Glomerular endothelial cell (primary cell): ENCODE measurements at regions not wholly inside any gene's neighbourhood (a gene's known extent, or its start where the extent isn't known, plus 50 kb on each side); places are given as distances from the start of the nearest gene placed in this dataset.

Experiments
- DNase-seq: peaks from one replicate; pipeline ENCODE4 v3.0.0-alpha.2; 2011; ENCODE audit warnings: low read depth, low spot score; ENCODE audit errors: extremely low read depth

- no peak for DNase-seq
Observed at GRCh38 chr2:18841248-18842150, 252.1 kb upstream of the NT5C1B start.

GRCh38 chr2:18837240-18837639, 247.9 kb upstream of the NT5C1B start:
- no peak for DNase-seq

GRCh38 chr2:18836436-18836835, 247.1 kb upstream of the NT5C1B start:
- no peak for DNase-seq

GRCh38 chr2:18835787-18836186, 246.4 kb upstream of the NT5C1B start:
- no peak for DNase-seq

- DNase-seq = no peak
Observed at GRCh38 chr2:18834341-18834740, 245.0 kb upstream of the NT5C1B start.

GRCh38 chr2:18833941-18834340, 244.6 kb upstream of the NT5C1B start:
- DNase-seq = no peak

- no peak for DNase-seq
Observed at GRCh38 chr2:18831916-18832510, 242.6 kb upstream of the NT5C1B start.

GRCh38 chr2:18830962-18831361, 241.6 kb upstream of the NT5C1B start:
- DNase-seq = no peak

- no peak for DNase-seq
Observed at GRCh38 chr2:18829976-18830375, 240.6 kb upstream of the NT5C1B start.

- no peak for DNase-seq
Observed at GRCh38 chr2:18829251-18829902, 240.0 kb upstream of the NT5C1B start.

GRCh38 chr2:18828296-18828695, 238.9 kb upstream of the NT5C1B start:
- no peak for DNase-seq

GRCh38 chr2:18825838-18826237, 236.5 kb upstream of the NT5C1B start:
- DNase-seq = no peak

- DNase-seq = no peak
Observed at GRCh38 chr2:18824915-18825314, 235.5 kb upstream of the NT5C1B start.

- DNase-seq = no peak
Observed at GRCh38 chr2:18824325-18824790, 235.0 kb upstream of the NT5C1B start.

GRCh38 chr2:18821431-18821830, 232.1 kb upstream of the NT5C1B start:
- no peak for DNase-seq

GRCh38 chr2:18820966-18821365, 231.6 kb upstream of the NT5C1B start:
- DNase-seq = no peak

GRCh38 chr2:18819566-18819965, 230.2 kb upstream of the NT5C1B start:
- no peak for DNase-seq

- DNase-seq = no peak
Observed at GRCh38 chr2:18814387-18814786, 225.0 kb upstream of the NT5C1B start.

- DNase-seq = no peak
Observed at GRCh38 chr2:18804536-18804935, 215.2 kb upstream of the NT5C1B start.

GRCh38 chr2:18803141-18803939, 214.0 kb upstream of the NT5C1B start:
- DNase-seq = no peak
